Duodenal mucosa (tissue), 2 donors: ENCODE measurements at regions not wholly inside any gene's neighbourhood (a gene's known extent, or its start where the extent isn't known, plus 50 kb on each side); places are given as distances from the start of the nearest gene placed in this dataset.

Experiments
- H3K27ac ChIP-seq: one replicate; pipeline ENCODE4 v1.7.0; 2013; ENCODE audit warnings: low read depth, low read length
- H3K27me3 ChIP-seq, 2 donors: one replicate each; pipeline ENCODE4 v1.7.0; 2013; ENCODE audit warnings: low read length in 2 of 2, control low read depth in 1 of 2; ENCODE audit not compliant: insufficient read depth in 2 of 2, control insufficient read depth in 1 of 2
- H3K36me3 ChIP-seq, 2 donors: one replicate each; pipeline ENCODE4 v1.7.0; 2013; ENCODE audit warnings: low read length in 2 of 2, control low read depth in 1 of 2; ENCODE audit not compliant: insufficient read depth in 2 of 2, control insufficient read depth in 1 of 2
- H3K4me1 ChIP-seq, 2 donors: one replicate each; pipeline ENCODE4 v1.7.0; 2013; ENCODE audit warnings: low read length in 2 of 2, control low read depth in 1 of 2; ENCODE audit not compliant: insufficient read depth in 2 of 2, control insufficient read depth in 1 of 2
- H3K4me3 ChIP-seq, 2 donors: one replicate each; pipeline ENCODE4 v1.7.0; 2013; ENCODE audit warnings: low read length in 2 of 2, low read depth in 1 of 2
- H3K9ac ChIP-seq, 2 donors: one replicate each; pipeline ENCODE4 v1.7.0; 2013; ENCODE audit warnings: low read length in 2 of 2, low read depth in 1 of 2
- H3K9me3 ChIP-seq, 2 donors: one replicate each; pipeline ENCODE4 v1.7.0; 2013; ENCODE audit warnings: low read length in 2 of 2, control low read depth in 1 of 2; ENCODE audit not compliant: control insufficient read depth in 1 of 2

- no peaks in the 10 kb centered on the region for H3K4me1 ChIP-seq
- H3K27me3 ChIP-seq = no peaks in the 10 kb centered on the region
- peaks cover 0 to 2% of the 10 kb centered on the region in 2 donors for H3K9me3 ChIP-seq
- H3K4me3 ChIP-seq = no peak overlapping the region
- H3K27ac ChIP-seq = no peak overlapping the region
- H3K36me3 ChIP-seq = no peaks in the 10 kb centered on the region
- no peak overlapping the region for H3K9ac ChIP-seq
These were observed 636.9 kb upstream of the TLE4 start for GRCh38 chr9:78934880-78935279.

- Histone ChIP-seq H3K9me3 (no peaks in the 10 kb centered on the region), H3K4me1 (no peaks in the 10 kb centered on the region), H3K9ac (no peak overlapping the region), H3K27ac (no peak overlapping the region), H3K4me3 (no peak overlapping the region), H3K36me3 (no peaks in the 10 kb centered on the region), H3K27me3 (no peaks in the 10 kb centered on the region)
These were observed 632.9 kb upstream of the TLE4 start for GRCh38 chr9:78938821-78939220.

- H3K9ac ChIP-seq = no peak overlapping the region
- H3K4me3 ChIP-seq = no peak overlapping the region
- H3K36me3 ChIP-seq = no peaks in the 10 kb centered on the region
- H3K27ac ChIP-seq = no peak overlapping the region
- no peaks in the 10 kb centered on the region for H3K27me3 ChIP-seq
- no peaks in the 10 kb centered on the region for H3K4me1 ChIP-seq
- no peaks in the 10 kb centered on the region for H3K9me3 ChIP-seq
These were observed 632.3 kb upstream of the TLE4 start for GRCh38 chr9:78939311-78940065.

- no peak overlapping the region for H3K27ac ChIP-seq
- no peaks in the 10 kb centered on the region for H3K27me3 ChIP-seq
- H3K9ac ChIP-seq = no peak overlapping the region
- no peaks in the 10 kb centered on the region for H3K36me3 ChIP-seq
- no peaks in the 10 kb centered on the region for H3K4me1 ChIP-seq
- H3K4me3 ChIP-seq = no peak overlapping the region
- H3K9me3 ChIP-seq = no peaks in the 10 kb centered on the region
These were observed 631.5 kb upstream of the TLE4 start for GRCh38 chr9:78940121-78940855.

- Histone ChIP-seq H3K27me3 (no peaks in the 10 kb centered on the region), H3K9ac (no peak overlapping the region), H3K9me3 (peaks cover 4 to 6% of the 10 kb centered on the region in 2 donors), H3K4me3 (no peak overlapping the region), H3K27ac (no peak overlapping the region), H3K4me1 (no peaks in the 10 kb centered on the region), H3K36me3 (no peaks in the 10 kb centered on the region)
These were observed 617.5 kb upstream of the TLE4 start for GRCh38 chr9:78954286-78954685.

- H3K9ac ChIP-seq = no peak overlapping the region
These were observed 612.9 kb upstream of the TLE4 start for GRCh38 chr9:78958892-78959291.

GRCh38 chr9:78962156-78962555 lies 609.6 kb upstream of the TLE4 start:
- H3K9ac ChIP-seq = no peak overlapping the region
- H3K9me3 ChIP-seq = peaks cover 4 to 9% of the 10 kb centered on the region in 2 donors
- no peaks in the 10 kb centered on the region for H3K27me3 ChIP-seq
- H3K4me1 ChIP-seq = no peaks in the 10 kb centered on the region
- no peaks in the 10 kb centered on the region for H3K36me3 ChIP-seq
- no peak overlapping the region for H3K27ac ChIP-seq
- H3K4me3 ChIP-seq = no peak overlapping the region

More at GRCh38 chr9:78958892-78959291, 612.9 kb upstream of the TLE4 start:
- Histone ChIP-seq H3K27me3 (no peaks in the 10 kb centered on the region), H3K9me3 (peaks cover 4 to 9% of the 10 kb centered on the region in 2 donors), H3K36me3 (no peaks in the 10 kb centered on the region), H3K4me3 (no peak overlapping the region), H3K4me1 (no peaks in the 10 kb centered on the region), H3K27ac (no peak overlapping the region)

- no peaks in the 10 kb centered on the region for H3K4me1 ChIP-seq
- no peak overlapping the region for H3K27ac ChIP-seq
- H3K36me3 ChIP-seq = no peaks in the 10 kb centered on the region
- no peaks in the 10 kb centered on the region for H3K27me3 ChIP-seq
- no peak overlapping the region for H3K4me3 ChIP-seq
- no peak overlapping the region for H3K9ac ChIP-seq
- peaks cover 1 to 8% of the 10 kb centered on the region in 2 donors for H3K9me3 ChIP-seq
These were observed 607.9 kb upstream of the TLE4 start for GRCh38 chr9:78963911-78964310.

- Histone ChIP-seq H3K36me3 (no peaks in the 10 kb centered on the region), H3K27me3 (no peaks in the 10 kb centered on the region), H3K4me3 (no peak overlapping the region), H3K27ac (no peak overlapping the region), H3K9me3 (no peaks in the 10 kb centered on the region), H3K9ac (no peak overlapping the region), H3K4me1 (no peaks in the 10 kb centered on the region)
These were observed 604.1 kb upstream of the TLE4 start for GRCh38 chr9:78967596-78968217.

- no peaks in the 10 kb centered on the region for H3K36me3 ChIP-seq
- no peak overlapping the region for H3K27ac ChIP-seq
- no peaks in the 10 kb centered on the region for H3K4me1 ChIP-seq
- no peaks in the 10 kb centered on the region for H3K27me3 ChIP-seq
- H3K9me3 ChIP-seq = no peaks in the 10 kb centered on the region
- no peak overlapping the region for H3K4me3 ChIP-seq
- H3K9ac ChIP-seq = no peak overlapping the region
These were observed 601.4 kb upstream of the TLE4 start for GRCh38 chr9:78970375-78970774.
